Ishikawa (cell line): ENCODE measurements at regions not wholly inside any gene's neighbourhood (a gene's known extent, or its start where the extent isn't known, plus 50 kb on each side); places are given as distances from the start of the nearest gene placed in this dataset.

Source experiments
- CREB1 ChIP-seq: IDR thresholded peaks from 2 replicates; pipeline ENCODE4 v1.6.1; 2012; ENCODE audit warnings: low read depth
- EP300 ChIP-seq: IDR thresholded peaks from 2 replicates; pipeline ENCODE4 v1.6.1; 2012; ENCODE audit warnings: borderline replicate concordance
- NFIC ChIP-seq: IDR thresholded peaks from 2 replicates; pipeline ENCODE4 v1.6.1; 2012
- RAD21 ChIP-seq: IDR thresholded peaks from 2 replicates; pipeline ENCODE4 v1.6.1; 2012; ENCODE audit warnings: low read depth
- TAF1 ChIP-seq: IDR thresholded peaks from 2 replicates; pipeline ENCODE4 v1.6.1; 2012; ENCODE audit warnings: low read depth, mild to moderate bottlenecking
- ZBTB7A ChIP-seq: IDR thresholded peaks from 2 replicates; pipeline ENCODE4 v1.6.1; 2012; ENCODE audit warnings: low read depth
- TF ChIP-seq, protein P1 (sequence below): IDR thresholded peaks from 2 replicates; pipeline ENCODE4 v1.6.1; 2012

DNA sequence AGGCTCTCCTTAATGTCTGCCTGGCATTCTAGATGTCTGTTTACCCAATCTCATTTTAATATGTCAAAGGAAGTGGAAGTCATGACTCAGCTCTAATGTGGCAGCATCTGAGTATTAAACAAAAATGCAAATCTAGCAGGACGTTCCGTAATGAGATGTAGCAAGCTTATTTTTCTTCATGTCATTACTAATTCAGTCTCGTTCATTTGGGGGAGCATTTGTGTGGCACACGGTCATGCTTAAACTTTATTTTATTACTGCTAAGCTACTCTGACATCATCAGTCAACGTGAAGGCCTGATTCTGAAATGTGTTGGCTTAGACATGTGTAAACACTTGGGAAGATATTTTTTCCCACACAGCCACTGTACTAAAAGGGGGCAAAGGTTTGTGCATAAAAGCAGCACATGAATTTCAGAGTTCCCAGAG, 326.7 kb upstream of the TMPO start:
- TF ChIP-seq CREB1 (no peak), EP300 (no peak), RAD21 (no peak), NFIC (no peak), ZBTB7A (no peak), TAF1 (no peak)
- TF ChIP-seq, protein P1, sequence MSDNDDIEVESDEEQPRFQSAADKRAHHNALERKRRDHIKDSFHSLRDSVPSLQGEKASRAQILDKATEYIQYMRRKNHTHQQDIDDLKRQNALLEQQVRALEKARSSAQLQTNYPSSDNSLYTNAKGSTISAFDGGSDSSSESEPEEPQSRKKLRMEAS = no peak
